Activated T-helper 1 cell treated with anti-CD3 and anti-CD28 coated beads, Interleukin-12 subunit alpha, Interleukin-12 subunit beta, Interleukin-2, Interleukin-4 antibody, amounts not matched to agents 30 ng/mL and 10 ng/mL and 1 ng/mL, durations not matched to agents 14 hours and 24 hours and 36 hours (primary cell): ENCODE measurements at regions not wholly inside any gene's neighbourhood (a gene's known extent, or its start where the extent isn't known, plus 50 kb on each side); places are given as distances from the start of the nearest gene placed in this dataset.

ENCODE experiments used
- DNase-seq: peaks from one replicate; pipeline ENCODE4 v3.0.0; 2021; ENCODE audit warnings: low spot score
- H3K27ac Mint-ChIP-seq: one replicate; pipeline ENCODE4 v1.8.0; 2021; ENCODE audit warnings: mild to moderate bottlenecking, mixed read lengths
- H3K27me3 Mint-ChIP-seq: one replicate; pipeline ENCODE4 v1.8.0; 2022; ENCODE audit warnings: mild to moderate bottlenecking, moderate library complexity, mixed read lengths; ENCODE audit not compliant: insufficient read depth
- H3K36me3 Mint-ChIP-seq: one replicate; pipeline ENCODE4 v1.8.0; 2021; ENCODE audit warnings: low read depth, mixed read lengths
- H3K4me1 Mint-ChIP-seq: one replicate; pipeline ENCODE4 v1.8.0; 2021; ENCODE audit warnings: low read depth, mixed read lengths
- H3K4me3 Mint-ChIP-seq: one replicate; pipeline ENCODE4 v1.8.0; 2021; ENCODE audit warnings: mild to moderate bottlenecking, moderate library complexity, mixed read lengths
- H3K9me3 Mint-ChIP-seq: one replicate; pipeline ENCODE4 v1.8.0; 2021; ENCODE audit warnings: mixed read lengths
- intact Hi-C: fragments of 100-400 bp; cut with micrococcal nuclease; formaldehyde crosslinking; loops from one replicate; pipeline ENCODE4 v1.15.1; 2024

DNA sequence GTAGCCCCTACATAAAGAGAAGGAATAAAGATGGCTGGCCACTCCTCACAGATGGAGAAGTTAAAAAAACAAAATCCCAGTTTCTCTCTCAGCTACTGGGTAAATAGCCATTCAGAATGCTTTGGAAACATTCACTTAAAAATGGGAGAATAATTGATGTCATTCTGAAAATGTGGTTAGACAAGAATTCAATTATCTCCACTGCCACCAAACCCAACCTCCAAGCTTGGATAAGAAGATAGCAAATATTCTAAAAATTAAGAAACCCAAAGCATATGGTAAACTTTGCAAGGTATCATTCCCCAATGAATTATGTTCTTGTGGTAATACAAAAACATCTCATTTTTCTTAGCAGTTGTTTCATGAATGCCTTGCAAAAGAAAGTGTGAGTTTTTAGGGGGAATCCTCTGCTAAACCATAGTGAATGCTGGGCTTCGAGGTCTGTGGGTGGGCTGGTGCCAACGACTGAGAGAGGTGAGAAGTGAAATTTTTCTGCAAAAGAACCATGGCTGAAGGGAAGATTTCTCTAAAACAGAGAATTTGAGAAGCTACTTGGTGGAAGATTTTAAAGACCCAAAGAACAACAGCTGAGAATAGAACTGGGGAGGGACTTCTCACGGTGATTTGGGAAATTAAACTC lies 497.9 kb upstream of the JARID2 start:
- H3K4me3 Mint-ChIP-seq, result no peak overlapping the region
- H3K36me3 Mint-ChIP-seq, result peaks cover 11% of the 10 kb centered on the region
- H3K27ac Mint-ChIP-seq, result peak overlapping the region; percentile 73
- no peak for DNase-seq
- no peaks in the 10 kb centered on the region for H3K27me3 Mint-ChIP-seq
- H3K9me3 Mint-ChIP-seq, result no peaks in the 10 kb centered on the region
- intact Hi-C loops, result loop anchor here (1.0 to 5.0 kb wide), 7 partner anchors 15 to 536 kb away; no protein-coding TSS in a partner anchor
- peaks cover 60% of the 10 kb centered on the region for H3K4me1 Mint-ChIP-seq

DNA sequence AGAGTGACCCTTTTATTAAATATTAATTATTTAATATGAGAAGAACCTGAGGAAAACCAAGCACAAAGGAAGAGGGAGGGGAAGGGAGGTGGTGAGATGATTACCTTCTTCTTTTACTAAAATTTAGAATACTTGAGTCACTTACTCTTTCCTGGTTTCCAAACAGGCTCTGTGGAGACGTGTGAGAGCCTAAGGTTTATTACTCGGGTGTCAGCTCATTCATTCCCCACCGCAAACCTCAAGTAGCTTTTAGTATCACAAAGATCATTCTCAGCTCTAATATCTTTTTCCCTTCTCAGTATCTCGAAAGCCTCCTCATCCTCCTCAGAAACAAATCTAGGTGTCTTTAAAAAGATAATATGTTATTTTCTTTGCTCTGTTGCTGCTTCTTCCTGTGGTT lies 497.2 kb upstream of the JARID2 start:
- no peak overlapping the region for H3K4me3 Mint-ChIP-seq

DNA sequence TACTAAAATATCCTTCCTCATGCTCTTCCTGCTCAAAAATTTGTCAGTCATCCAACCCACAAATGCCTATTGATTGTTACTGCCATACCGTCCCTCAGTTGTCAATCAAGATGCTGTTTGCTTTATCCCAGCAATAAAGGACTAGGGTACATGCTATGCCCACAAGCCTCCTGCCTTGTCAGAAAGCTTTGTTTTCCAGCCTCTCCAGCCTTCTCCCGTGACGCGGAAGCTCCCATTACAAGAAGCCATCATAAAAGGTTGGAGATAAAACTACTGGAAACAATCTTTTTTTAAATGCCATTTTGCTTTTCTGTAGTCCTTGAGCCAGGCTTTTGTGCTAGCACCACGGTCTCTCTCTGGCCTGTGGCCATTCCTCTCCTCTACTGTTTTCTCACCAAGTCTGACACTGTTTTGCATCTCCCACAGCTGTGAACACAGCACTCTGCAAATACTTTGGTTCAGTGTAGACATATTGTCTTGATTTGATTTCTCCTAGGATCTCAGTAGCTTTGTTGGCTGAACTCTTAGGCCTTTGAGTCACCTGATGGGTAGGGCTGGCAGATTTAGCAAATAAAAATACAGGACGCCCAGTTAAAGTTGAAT lies 495.7 kb upstream of the JARID2 start:
- intact Hi-C loops, result no loop called here
- Mint-ChIP-seq H3K27ac (no peak overlapping the region), H3K4me1 (peaks cover 52% of the 10 kb centered on the region), H3K36me3 (peaks cover 5% of the 10 kb centered on the region), H3K9me3 (no peaks in the 10 kb centered on the region), H3K4me3 (no peak overlapping the region), H3K27me3 (no peaks in the 10 kb centered on the region)
- no peak for DNase-seq

More for the DNA sequence above, 497.2 kb upstream of the JARID2 start:
- no peak for DNase-seq
- Mint-ChIP-seq H3K27me3 (no peaks in the 10 kb centered on the region), H3K9me3 (no peaks in the 10 kb centered on the region), H3K4me1 (peaks cover 53% of the 10 kb centered on the region), H3K36me3 (peaks cover 8% of the 10 kb centered on the region), H3K27ac (peak overlapping the region; percentile 8)
- intact Hi-C loops, result loop anchor here (1.0 to 5.0 kb wide), 7 partner anchors 15 to 536 kb away; no protein-coding TSS in a partner anchor

DNA sequence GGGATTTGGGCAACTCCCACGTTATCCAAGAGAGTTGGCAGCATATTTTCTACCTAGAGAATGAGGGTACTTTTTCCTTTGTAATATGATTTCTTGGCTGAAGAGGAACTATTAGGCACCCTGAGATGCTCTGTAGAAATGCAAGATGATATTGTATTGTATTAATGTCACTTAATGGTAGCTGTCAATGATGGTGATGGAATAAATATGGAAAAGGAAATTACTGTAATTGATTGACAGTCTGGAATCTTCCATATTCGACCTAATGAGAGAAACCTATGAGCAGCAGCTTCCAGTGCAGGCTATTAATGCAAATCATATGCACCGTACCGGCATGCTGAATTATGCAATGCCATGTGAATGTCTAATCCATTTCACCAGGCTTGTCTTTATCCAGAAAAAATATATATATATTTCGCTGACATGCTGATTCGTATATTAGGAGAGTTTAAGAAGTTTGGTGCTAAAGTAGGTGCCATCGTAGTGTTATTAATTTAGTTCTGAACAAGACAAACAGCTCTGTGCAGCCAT lies 494.2 kb upstream of the JARID2 start:
- Mint-ChIP-seq H3K4me3 (no peak overlapping the region), H3K9me3 (no peaks in the 10 kb centered on the region), H3K27me3 (no peaks in the 10 kb centered on the region), H3K36me3 (peaks cover 3% of the 10 kb centered on the region), H3K27ac (no peak overlapping the region), H3K4me1 (peaks cover 44% of the 10 kb centered on the region)
- DNase-seq, result no peak
- intact Hi-C loops, result no loop called here

GRCh38 chr6:14754751-14755513 lies 490.9 kb upstream of the JARID2 start:
- H3K4me3 Mint-ChIP-seq, result no peak overlapping the region
- peaks cover 39% of the 10 kb centered on the region for H3K4me1 Mint-ChIP-seq
- intact Hi-C loops, result loop anchor here (1.0 kb wide), 1 partner anchor 11 kb away; no protein-coding TSS in a partner anchor
- no peak for DNase-seq
- peaks cover 3% of the 10 kb centered on the region for H3K9me3 Mint-ChIP-seq
- no peaks in the 10 kb centered on the region for H3K36me3 Mint-ChIP-seq
- no peaks in the 10 kb centered on the region for H3K27me3 Mint-ChIP-seq
- peak overlapping the region; percentile 88 for H3K27ac Mint-ChIP-seq

- no peak for DNase-seq
- Mint-ChIP-seq H3K9me3 (peaks cover 3% of the 10 kb centered on the region), H3K4me3 (no peak overlapping the region), H3K4me1 (peaks cover 32% of the 10 kb centered on the region), H3K36me3 (no peaks in the 10 kb centered on the region), H3K27me3 (no peaks in the 10 kb centered on the region), H3K27ac (no peak overlapping the region)
- intact Hi-C loops, result no loop called here
These were observed 489.5 kb upstream of the JARID2 start for GRCh38 chr6:14756340-14756739.

DNA sequence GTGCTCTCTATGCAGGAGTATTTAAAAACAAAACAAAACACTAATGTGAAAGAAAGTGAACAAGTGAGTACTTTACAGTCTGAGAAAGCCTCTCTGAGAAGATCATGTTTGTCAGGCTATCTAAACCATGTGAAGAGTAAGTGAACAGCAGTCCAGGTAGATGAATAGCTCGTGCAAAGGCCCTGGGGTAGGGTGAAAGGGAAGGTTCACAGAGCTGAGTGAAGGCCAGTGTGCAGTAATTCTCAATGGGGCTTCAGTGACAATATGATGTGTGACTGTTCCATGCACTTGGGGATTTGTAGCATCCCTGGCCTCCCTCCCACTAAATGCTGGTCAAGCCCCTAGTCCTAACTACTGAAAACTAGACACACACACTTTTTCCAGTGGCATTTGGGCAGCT lies 488.9 kb upstream of the JARID2 start:
- H3K27me3 Mint-ChIP-seq, result no peaks in the 10 kb centered on the region

DNA sequence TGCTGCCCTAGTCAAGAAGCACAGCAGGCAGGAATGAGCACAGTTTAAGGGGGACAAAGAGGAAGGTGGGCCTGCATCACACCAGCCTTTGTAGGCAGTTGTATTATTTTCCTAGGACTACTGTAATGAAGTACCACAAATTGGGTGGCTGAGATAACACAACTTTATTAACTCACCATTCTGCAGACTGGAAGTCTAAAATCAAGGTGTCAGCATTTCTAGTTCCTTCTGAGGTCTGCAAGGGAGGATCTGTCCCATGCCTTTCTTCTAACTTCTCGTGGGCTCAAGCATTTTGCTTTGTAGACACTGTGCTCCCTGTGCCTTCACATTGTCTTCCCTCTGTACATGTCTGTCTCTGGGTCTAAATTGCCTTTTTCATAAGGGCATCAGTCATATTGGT lies 488.5 kb upstream of the JARID2 start:
- no peak overlapping the region for H3K27ac Mint-ChIP-seq
- no peaks in the 10 kb centered on the region for H3K27me3 Mint-ChIP-seq
- intact Hi-C loops, result no loop called here
- peaks cover 32% of the 10 kb centered on the region for H3K4me1 Mint-ChIP-seq
- H3K36me3 Mint-ChIP-seq, result no peaks in the 10 kb centered on the region
- H3K9me3 Mint-ChIP-seq, result peaks cover 3% of the 10 kb centered on the region
- DNase-seq, result no peak
- H3K4me3 Mint-ChIP-seq, result no peak overlapping the region

More for the DNA sequence above, 488.9 kb upstream of the JARID2 start:
- intact Hi-C loops, result no loop called here
- no peak for DNase-seq
- Mint-ChIP-seq H3K36me3 (no peaks in the 10 kb centered on the region), H3K27ac (no peak overlapping the region), H3K4me1 (peaks cover 32% of the 10 kb centered on the region), H3K4me3 (no peak overlapping the region), H3K9me3 (peaks cover 3% of the 10 kb centered on the region)

DNA sequence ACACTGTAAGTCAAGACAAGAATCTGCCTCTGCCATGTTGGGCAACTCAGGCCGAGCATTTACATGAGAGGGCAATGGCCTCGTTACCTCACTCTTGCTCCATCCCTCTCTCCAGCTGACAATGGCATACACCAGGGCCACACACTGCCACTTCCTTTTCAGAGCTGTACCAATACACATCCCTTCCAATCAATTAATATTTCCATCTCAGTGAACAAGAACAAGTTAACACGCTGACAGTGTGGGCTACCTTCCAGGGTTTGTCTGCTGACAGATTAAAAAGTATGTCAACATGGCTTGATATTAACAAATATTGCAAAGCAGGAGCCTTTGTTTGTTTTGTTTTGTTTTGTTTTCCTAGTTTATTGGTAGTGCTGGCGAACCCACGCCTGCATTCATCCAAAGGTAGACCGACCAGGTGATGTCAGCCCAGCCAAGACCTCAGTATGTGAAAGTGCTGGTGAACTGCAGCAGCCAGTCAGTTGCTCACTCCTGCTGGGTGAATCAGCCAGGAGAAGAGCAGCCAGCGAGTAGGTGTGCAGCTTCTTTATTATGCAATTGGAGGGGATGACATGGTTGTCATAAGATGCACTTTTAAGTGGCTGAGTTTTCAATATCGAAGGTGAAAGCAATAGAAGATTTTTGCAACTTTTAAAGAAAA lies 487.3 kb upstream of the JARID2 start:
- H3K27ac Mint-ChIP-seq, result peak overlapping the region; percentile 19
- no peaks in the 10 kb centered on the region for H3K27me3 Mint-ChIP-seq
- H3K9me3 Mint-ChIP-seq, result peaks cover 3% of the 10 kb centered on the region
- H3K36me3 Mint-ChIP-seq, result no peaks in the 10 kb centered on the region
- intact Hi-C loops, result no loop called here
- no peak for DNase-seq
- no peak overlapping the region for H3K4me3 Mint-ChIP-seq
- peaks cover 40% of the 10 kb centered on the region for H3K4me1 Mint-ChIP-seq

DNA sequence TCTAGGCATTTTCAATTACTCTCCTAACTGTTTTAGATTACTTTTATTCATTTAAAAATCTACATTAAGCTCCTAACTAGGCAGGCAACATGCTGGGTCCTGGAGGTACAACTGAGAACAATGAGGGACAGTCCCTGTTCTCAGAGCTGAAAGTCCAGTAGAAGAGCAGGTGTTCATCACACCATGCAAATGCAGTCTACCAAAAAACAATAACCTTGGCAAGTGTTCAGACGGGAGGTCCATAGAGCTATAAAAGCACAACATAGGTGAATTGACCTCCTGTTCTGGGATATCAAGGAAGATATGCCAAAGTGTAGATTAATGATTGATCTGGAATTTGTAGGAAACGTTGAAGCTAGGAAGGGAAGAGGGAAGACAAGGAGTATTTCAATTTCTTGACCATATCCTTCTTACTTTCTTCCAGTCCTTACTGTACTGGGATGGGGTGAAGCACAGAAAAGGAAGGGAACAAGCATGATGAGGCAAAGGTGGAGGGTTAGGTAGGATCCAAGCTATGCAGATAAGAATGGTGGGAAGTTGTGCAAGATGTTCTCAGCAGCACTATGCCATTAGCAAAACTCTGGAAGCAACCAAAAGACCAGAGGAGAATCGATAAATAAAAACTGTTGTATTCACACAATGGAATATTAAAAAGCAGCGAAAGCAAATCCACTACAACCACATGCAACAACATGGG lies 485.7 kb upstream of the JARID2 start:
- peaks cover 36% of the 10 kb centered on the region for H3K4me1 Mint-ChIP-seq

DNA sequence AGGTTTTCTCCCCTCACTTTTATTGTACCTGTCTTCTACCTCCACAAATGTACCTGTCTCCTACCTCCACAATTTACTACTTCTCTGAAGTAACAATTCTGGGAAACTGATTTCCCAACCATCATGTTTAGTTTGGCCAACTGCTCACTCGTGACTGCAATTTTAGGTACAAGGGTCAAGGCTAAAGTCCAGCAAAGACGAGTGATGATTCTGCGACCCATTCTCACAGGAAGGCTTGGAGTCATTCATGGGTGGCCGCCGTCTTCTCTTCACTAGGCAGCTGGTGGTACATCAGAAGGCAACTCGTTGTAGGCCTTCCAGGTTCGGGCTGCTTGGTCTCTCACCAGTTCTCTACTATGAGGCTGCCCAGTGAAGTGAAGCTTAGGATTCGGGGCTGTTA lies 483.8 kb upstream of the JARID2 start:
- intact Hi-C loops, result no loop called here
- Mint-ChIP-seq H3K36me3 (no peaks in the 10 kb centered on the region), H3K9me3 (no peaks in the 10 kb centered on the region), H3K4me1 (peaks cover 30% of the 10 kb centered on the region), H3K4me3 (no peak overlapping the region), H3K27me3 (no peaks in the 10 kb centered on the region), H3K27ac (no peak overlapping the region)
- DNase-seq, result no peak

More for the DNA sequence above, 485.7 kb upstream of the JARID2 start:
- Mint-ChIP-seq H3K27ac (no peak overlapping the region), H3K27me3 (no peaks in the 10 kb centered on the region), H3K9me3 (peaks cover 3% of the 10 kb centered on the region), H3K36me3 (no peaks in the 10 kb centered on the region), H3K4me3 (no peak overlapping the region)
- intact Hi-C loops, result no loop called here
- no peak for DNase-seq

DNA sequence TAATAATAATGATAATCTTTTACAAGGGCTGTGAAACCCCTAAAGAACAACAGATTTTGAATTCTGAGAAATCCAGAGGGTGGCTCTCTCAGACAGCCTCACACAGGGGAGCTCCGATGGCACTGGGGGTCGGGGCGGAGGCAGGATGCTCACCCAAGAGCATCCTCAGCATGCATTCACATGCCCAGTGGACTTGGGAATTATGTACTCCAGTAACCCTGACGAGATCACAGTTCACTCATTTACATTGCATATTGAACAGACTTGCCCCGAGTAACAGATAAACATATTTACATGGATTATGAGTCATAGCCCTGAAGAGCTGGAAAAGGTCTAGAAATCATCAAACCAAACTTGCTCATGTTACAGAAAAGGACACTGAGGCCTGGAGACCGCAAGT lies 482.7 kb upstream of the JARID2 start:
- peaks cover 20% of the 10 kb centered on the region for H3K4me1 Mint-ChIP-seq
- intact Hi-C loops, result no loop called here
- no peak overlapping the region for H3K27ac Mint-ChIP-seq
- no peak overlapping the region for H3K4me3 Mint-ChIP-seq
- no peak for DNase-seq
- H3K9me3 Mint-ChIP-seq, result no peaks in the 10 kb centered on the region
- H3K27me3 Mint-ChIP-seq, result no peaks in the 10 kb centered on the region
- no peaks in the 10 kb centered on the region for H3K36me3 Mint-ChIP-seq
